ENCODE measurements at regions not wholly inside any gene's neighbourhood (a gene's known extent, or its start where the extent isn't known, plus 50 kb on each side); places are given as distances from the start of the nearest gene placed in this dataset.
A peak's percentile ranks its signal among the peaks of the same experiment; 100 is the strongest.

GRCh38 chr1:147434921-147435320 is 106.4 kb upstream of the BCL9 start:
- DNase-seq (no peak), ATAC-seq (no peak), FAIRE-seq (no peak)
- Histone ChIP-seq H3K27me3 (no peaks in the 10 kb centered on the region), H3K27ac (no peak overlapping the region), H3K9me3 (no peaks in the 10 kb centered on the region), H3K4me3 (no peak overlapping the region), H3K4me1 (no peaks in the 10 kb centered on the region), H3K36me3 (no peaks in the 10 kb centered on the region)
- intact Hi-C loops (cut with DNase I) = no loop called here
- TF ChIP-seq, protein P1, sequence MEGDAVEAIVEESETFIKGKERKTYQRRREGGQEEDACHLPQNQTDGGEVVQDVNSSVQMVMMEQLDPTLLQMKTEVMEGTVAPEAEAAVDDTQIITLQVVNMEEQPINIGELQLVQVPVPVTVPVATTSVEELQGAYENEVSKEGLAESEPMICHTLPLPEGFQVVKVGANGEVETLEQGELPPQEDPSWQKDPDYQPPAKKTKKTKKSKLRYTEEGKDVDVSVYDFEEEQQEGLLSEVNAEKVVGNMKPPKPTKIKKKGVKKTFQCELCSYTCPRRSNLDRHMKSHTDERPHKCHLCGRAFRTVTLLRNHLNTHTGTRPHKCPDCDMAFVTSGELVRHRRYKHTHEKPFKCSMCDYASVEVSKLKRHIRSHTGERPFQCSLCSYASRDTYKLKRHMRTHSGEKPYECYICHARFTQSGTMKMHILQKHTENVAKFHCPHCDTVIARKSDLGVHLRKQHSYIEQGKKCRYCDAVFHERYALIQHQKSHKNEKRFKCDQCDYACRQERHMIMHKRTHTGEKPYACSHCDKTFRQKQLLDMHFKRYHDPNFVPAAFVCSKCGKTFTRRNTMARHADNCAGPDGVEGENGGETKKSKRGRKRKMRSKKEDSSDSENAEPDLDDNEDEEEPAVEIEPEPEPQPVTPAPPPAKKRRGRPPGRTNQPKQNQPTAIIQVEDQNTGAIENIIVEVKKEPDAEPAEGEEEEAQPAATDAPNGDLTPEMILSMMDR (IDR thresholded peaks at IDR 0.05) = no peak
- 85 to 91% methylated on average over 1 of the region's 1 CpG for WGBS, 2 donors

DNA sequence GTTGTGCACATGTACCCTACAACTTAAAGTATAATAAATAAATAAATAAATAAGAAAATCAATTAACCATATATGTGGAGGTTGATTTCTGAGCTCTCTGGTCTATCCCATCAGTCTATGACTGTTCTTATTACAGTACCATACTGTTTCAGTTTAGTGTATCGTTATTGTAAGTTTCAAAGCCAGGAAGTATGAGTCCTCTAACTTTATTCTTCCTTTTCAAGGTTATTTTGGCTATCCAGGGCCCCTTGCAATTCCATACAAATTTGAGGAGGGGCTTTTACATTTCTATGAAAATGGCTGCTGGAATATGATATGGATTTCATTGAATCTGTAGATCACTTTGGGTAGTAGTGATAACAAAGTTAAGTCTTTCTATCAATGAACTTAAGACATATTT is 96.9 kb upstream of the BCL9 start:
- intact Hi-C loops (cut with DNase I) = no loop called here
- no peak for DNase-seq
- Histone ChIP-seq H3K27ac (no peak overlapping the region), H3K4me3 (no peak overlapping the region), H3K27me3 (no peaks in the 10 kb centered on the region), H3K4me1 (no peaks in the 10 kb centered on the region), H3K36me3 (no peaks in the 10 kb centered on the region), H3K9me3 (no peaks in the 10 kb centered on the region)
- TF ChIP-seq, protein P1 (IDR thresholded peaks at IDR 0.05) = no peak
- 94 to 100% methylated on average over 1 of the region's 1 CpG for WGBS, 2 donors
- no peak for FAIRE-seq
- no peak for ATAC-seq

GRCh38 chr1:147451628-147452027 is 89.7 kb upstream of the BCL9 start:
- Histone ChIP-seq H3K27ac (no peak overlapping the region), H3K9me3 (no peaks in the 10 kb centered on the region), H3K4me3 (no peak overlapping the region), H3K36me3 (no peaks in the 10 kb centered on the region), H3K27me3 (no peaks in the 10 kb centered on the region), H3K4me1 (no peaks in the 10 kb centered on the region)
- 41 to 55% methylated on average over 1 of the region's 1 CpG for WGBS, 2 donors
- intact Hi-C loops (cut with DNase I) = no loop called here
- TF ChIP-seq, protein P1 (IDR thresholded peaks at IDR 0.05) = no peak
- DNase-seq = no peak
- FAIRE-seq = no peak
- ATAC-seq = no peak

GRCh38 chr1:147452809-147453208 is 88.5 kb upstream of the BCL9 start:
- Histone ChIP-seq H3K27ac (no peak overlapping the region), H3K4me3 (no peak overlapping the region), H3K27me3 (no peaks in the 10 kb centered on the region), H3K36me3 (no peaks in the 10 kb centered on the region), H3K4me1 (no peaks in the 10 kb centered on the region), H3K9me3 (no peaks in the 10 kb centered on the region)
- intact Hi-C loops (cut with DNase I) = no loop called here
- no peak for FAIRE-seq
- TF ChIP-seq, protein P1 (IDR thresholded peaks at IDR 0.05) = no peak
- peak in 1 of 4 donors; percentile 56 for ATAC-seq
- DNase-seq = no peak
- 58 to 64% methylated on average over 3 of the region's 3 CpGs for WGBS, 2 donors

GRCh38 chr1:147463022-147463421 is 78.3 kb upstream of the BCL9 start:
- no peaks in the 10 kb centered on the region for H3K9me3 ChIP-seq
- no peaks in the 10 kb centered on the region for H3K27me3 ChIP-seq
- DNase-seq (no peak), ATAC-seq (no peak), FAIRE-seq (no peak)
- no peaks in the 10 kb centered on the region for H3K36me3 ChIP-seq
- no peaks in the 10 kb centered on the region for H3K4me1 ChIP-seq
- H3K4me3 ChIP-seq = no peak overlapping the region
- TF ChIP-seq, protein P1 (IDR thresholded peaks at IDR 0.05) = no peak
- H3K27ac ChIP-seq = no peak overlapping the region
- intact Hi-C loops (cut with DNase I) = no loop called here
- WGBS, 2 donors = 44 to 56% methylated on average over 3 of the region's 3 CpGs
